AG09319 (cell line): ENCODE measurements at regions not wholly inside any gene's neighbourhood (a gene's known extent, or its start where the extent isn't known, plus 50 kb on each side); places are given as distances from the start of the nearest gene placed in this dataset.

ENCODE experiments used
- DNase-seq: peaks from one replicate; pipeline ENCODE4 v3.0.0-alpha.2; 2010; ENCODE audit warnings: low read depth; ENCODE audit errors: extremely low read depth
- TF ChIP-seq, protein P1 (sequence below): IDR thresholded peaks from 2 replicates; pipeline ENCODE4 v1.5.1; 2011; ENCODE audit warnings: low read depth, mild to moderate bottlenecking, inconsistent platforms, low read length, moderate library complexity

DNA sequence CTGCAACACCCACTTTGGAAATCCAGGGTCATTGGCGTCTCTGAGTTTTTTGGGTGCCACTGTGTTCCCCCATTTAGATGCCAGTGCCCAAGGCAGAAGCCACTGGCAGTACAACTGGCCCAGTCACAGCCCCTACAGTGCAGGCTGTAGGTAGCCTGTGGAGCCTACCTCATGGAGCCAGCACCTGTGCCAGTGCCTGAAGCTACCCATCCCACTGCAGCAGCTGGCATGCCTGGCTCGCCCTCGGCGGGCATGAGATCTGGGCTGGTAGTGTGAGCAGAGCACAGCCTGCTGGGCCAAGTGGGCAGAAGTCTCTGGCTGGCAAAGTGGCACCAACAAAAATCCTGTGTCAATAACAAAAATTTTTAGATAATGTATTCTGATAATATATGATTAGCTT is 1111.4 kb upstream of the NXPH2 start:
- DNase-seq = no peak
- TF ChIP-seq, protein P1, sequence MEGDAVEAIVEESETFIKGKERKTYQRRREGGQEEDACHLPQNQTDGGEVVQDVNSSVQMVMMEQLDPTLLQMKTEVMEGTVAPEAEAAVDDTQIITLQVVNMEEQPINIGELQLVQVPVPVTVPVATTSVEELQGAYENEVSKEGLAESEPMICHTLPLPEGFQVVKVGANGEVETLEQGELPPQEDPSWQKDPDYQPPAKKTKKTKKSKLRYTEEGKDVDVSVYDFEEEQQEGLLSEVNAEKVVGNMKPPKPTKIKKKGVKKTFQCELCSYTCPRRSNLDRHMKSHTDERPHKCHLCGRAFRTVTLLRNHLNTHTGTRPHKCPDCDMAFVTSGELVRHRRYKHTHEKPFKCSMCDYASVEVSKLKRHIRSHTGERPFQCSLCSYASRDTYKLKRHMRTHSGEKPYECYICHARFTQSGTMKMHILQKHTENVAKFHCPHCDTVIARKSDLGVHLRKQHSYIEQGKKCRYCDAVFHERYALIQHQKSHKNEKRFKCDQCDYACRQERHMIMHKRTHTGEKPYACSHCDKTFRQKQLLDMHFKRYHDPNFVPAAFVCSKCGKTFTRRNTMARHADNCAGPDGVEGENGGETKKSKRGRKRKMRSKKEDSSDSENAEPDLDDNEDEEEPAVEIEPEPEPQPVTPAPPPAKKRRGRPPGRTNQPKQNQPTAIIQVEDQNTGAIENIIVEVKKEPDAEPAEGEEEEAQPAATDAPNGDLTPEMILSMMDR = no peak

DNA sequence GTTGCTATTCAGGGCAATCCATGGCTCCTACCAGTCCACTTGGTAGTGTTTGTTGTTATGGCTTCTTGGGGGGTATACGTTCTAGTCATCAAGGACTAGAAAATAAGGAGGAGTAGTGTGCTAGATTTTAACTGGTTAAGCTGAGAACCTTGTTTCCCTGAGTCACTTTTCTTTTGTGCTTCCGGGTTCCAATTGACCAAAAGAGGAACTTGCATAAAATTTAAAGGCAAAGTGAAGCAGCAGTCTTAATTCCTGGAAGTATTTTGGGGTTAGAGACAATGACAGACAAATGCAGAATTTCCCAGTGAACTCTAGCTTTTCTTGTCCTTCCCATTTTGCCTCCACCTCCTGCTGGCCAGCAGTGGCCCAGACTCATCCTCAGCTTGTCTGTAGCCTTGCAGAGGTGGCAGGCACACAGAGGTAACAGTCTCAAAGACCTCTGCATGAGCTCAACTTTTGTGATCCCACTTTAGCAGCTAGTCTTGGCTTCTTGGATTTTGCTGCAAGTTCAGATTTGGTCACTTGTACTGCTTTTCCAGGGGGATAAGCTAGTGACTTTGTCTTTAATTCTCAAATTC is 1105.8 kb upstream of the NXPH2 start:
- TF ChIP-seq, protein P1 = no peak
- DNase-seq = no peak

DNA sequence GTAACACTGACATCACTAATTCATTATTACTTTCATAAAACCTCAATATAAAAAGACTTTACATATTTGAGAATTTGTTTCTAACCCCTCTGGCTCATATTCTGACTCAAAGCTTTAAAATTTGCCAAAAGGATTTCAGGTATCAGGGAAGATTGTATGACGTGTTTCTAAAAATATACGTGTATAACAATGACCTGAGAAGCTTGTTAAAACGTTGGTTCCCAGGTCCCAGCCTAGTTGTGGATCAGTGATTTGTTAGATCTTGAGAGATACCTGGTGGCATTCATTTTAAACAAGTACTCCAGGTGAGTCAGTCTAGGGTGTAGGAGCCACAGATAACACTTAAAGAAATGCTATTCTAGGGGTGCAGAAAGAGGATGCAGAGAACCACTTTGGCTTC is 1096.8 kb upstream of the NXPH2 start:
- TF ChIP-seq, protein P1 = no peak
- no peak for DNase-seq

DNA sequence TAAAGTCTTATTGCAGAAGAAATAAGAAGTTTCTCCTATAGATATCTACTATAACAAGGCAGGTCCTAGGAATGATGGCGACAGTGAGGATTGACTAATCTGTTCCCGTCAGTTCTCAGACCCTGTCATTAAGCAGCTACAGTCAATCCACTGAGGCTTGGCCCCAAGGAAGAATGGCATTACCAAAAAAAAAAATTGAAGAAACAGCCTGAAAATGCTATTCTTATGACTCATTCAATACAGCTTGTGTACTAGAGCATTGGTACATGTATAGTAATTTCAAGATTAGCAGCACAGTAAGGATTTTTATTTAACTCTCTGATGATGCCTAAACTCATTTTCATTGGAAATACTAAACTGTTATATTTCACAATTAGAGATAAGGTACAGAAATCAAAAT is 1096.1 kb upstream of the NXPH2 start:
- DNase-seq = no peak
- TF ChIP-seq, protein P1 = no peak

DNA sequence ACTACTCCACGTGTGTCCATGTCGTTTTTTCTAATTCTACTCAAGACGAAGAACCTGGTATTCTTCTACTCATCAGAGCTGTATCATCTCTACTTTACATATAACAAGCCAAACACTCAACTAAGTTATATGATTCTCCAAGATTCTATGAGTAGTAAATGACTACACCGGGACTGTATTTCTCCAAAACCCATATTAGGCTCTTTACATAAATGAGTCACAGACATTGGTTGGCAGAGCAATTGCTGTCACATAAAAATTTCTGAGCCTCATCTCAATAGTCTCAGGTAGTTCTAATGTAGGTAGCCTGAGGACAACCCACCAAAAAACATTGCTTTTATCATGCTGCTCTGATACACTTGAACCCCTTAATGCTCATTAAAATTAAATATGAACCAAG is 1092.3 kb upstream of the NXPH2 start:
- TF ChIP-seq, protein P1 = no peak

DNA sequence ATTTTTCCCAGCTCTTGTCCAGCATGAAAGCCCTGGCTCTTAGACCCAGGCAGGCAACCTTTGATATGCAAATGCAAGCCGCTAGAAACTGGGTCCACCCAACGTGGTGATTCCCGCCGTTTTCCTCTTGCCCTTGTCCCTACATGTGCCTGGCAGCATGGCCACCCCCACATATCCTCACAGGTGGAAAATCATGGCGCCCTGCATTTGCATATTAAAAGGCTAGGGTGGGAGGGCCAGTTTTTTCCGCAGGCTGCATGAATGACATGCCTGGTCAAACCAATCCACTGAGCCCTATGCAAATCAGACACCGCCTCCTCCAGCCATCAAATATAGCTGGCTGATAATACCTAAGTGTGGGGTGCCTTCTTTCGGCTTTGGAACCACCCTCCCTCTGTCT is 1091.8 kb upstream of the NXPH2 start:
- TF ChIP-seq, protein P1 = no peak
- DNase-seq = no peak

More for the DNA sequence above, 1092.3 kb upstream of the NXPH2 start:
- DNase-seq = no peak

DNA sequence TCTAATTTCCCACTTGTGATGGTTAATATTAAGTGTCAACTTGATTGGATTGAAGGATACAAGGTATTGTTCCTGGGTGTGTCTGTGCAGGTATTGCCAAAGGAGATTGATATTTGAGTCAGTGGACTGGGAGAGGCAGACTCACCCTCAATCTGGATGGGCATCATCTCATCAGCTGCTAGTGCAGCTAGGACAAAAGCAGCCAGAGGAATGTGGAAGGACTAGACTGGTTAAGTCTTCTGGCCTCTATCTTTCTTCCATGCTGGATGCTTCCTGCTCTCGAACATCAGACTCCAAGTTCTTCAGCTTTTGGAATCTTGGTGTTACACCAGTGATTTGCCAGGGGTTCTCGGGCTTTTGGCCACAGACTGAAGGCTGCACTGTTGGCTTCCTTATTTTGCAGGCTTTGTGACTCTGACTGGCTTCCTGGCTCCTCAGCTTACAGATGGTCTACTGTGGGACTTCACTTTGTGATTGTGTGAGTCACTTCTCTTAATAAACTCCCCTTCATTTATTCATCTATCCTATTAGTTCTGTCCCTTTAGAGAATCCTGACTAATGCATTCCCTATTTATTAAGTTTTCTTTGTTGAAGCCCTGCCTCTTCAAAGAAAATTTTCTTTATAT is 1087.5 kb upstream of the NXPH2 start:
- TF ChIP-seq, protein P1 = no peak

More for the DNA sequence above, 1087.5 kb upstream of the NXPH2 start:
- no peak for DNase-seq
